ENCODE measurements at regions not wholly inside any gene's neighbourhood (a gene's known extent, or its start where the extent isn't known, plus 50 kb on each side); places are given as distances from the start of the nearest gene placed in this dataset.

- ATAC-seq = no peak
These were observed 358.2 kb upstream of the NR3C2 start for GRCh38 chr4:148800336-148800885.

GRCh38 chr4:148795156-148795864, 353.1 kb upstream of the NR3C2 start:
- ATAC-seq = no peak

GRCh38 chr4:148793221-148793620, 351.0 kb upstream of the NR3C2 start:
- ATAC-seq = no peak

- ATAC-seq = no peak
These were observed 348.5 kb upstream of the NR3C2 start for GRCh38 chr4:148790691-148791090.

- no peak for ATAC-seq
These were observed 348.0 kb upstream of the NR3C2 start for GRCh38 chr4:148790246-148790645.

- ATAC-seq = no peak
These were observed 345.7 kb upstream of the NR3C2 start for GRCh38 chr4:148787831-148788477.

- no peak for ATAC-seq
These were observed 345.1 kb upstream of the NR3C2 start for GRCh38 chr4:148787285-148787684.

GRCh38 chr4:148786699-148787098, 344.5 kb upstream of the NR3C2 start:
- no peak for ATAC-seq

GRCh38 chr4:148782284-148782683, 340.1 kb upstream of the NR3C2 start:
- ATAC-seq = no peak

GRCh38 chr4:148780426-148781005, 338.3 kb upstream of the NR3C2 start:
- ATAC-seq = no peak

- no peak for ATAC-seq
These were observed 337.6 kb upstream of the NR3C2 start for GRCh38 chr4:148779771-148780170.

- no peak for ATAC-seq
These were observed 336.9 kb upstream of the NR3C2 start for GRCh38 chr4:148778980-148779675.

GRCh38 chr4:148776941-148777340, 334.7 kb upstream of the NR3C2 start:
- ATAC-seq = no peak

- ATAC-seq = no peak
These were observed 331.9 kb upstream of the NR3C2 start for GRCh38 chr4:148774134-148774533.

GRCh38 chr4:148773313-148773712, 331.1 kb upstream of the NR3C2 start:
- no peak for ATAC-seq

GRCh38 chr4:148770848-148771247, 328.6 kb upstream of the NR3C2 start:
- ATAC-seq = no peak

- no peak for ATAC-seq
These were observed 328.2 kb upstream of the NR3C2 start for GRCh38 chr4:148770377-148770776.

GRCh38 chr4:148764720-148765119, 322.5 kb upstream of the NR3C2 start:
- ATAC-seq = no peak

- no peak for ATAC-seq
These were observed 315.0 kb upstream of the NR3C2 start for GRCh38 chr4:148757171-148757570.

GRCh38 chr4:148749403-148749802, 307.2 kb upstream of the NR3C2 start:
- peak; percentile 62 for ATAC-seq

GRCh38 chr4:148747721-148748268, 305.6 kb upstream of the NR3C2 start:
- ATAC-seq = no peak

- ATAC-seq = peak; percentile 38
These were observed 298.5 kb upstream of the NR3C2 start for GRCh38 chr4:148740701-148741100.

All from esophagus mucosa (tissue), 1 donor.